VCaP (cell line): ENCODE measurements at regions not wholly inside any gene's neighbourhood (a gene's known extent, or its start where the extent isn't known, plus 50 kb on each side); places are given as distances from the start of the nearest gene placed in this dataset.
A peak's percentile ranks its signal among the peaks of the same experiment; 100 is the strongest.
"Not testable (repeated sequence)": the region's sequence is repeated elsewhere in the genome, so short reads cannot be mapped to it uniquely, and the experiment has no call there.

ENCODE experiments used
- H3K27ac ChIP-seq: fragments of 450-650 bp; 2 replicates; pipeline ENCODE4 v1.5.1; 2017
- CTCF ChIP-seq: fragments of 450-650 bp; conservative IDR thresholded peaks from 2 replicates; pipeline ENCODE4 v1.5.1; 2017; ENCODE audit warnings: mild to moderate bottlenecking, moderate library complexity

- TF ChIP-seq CTCF: no peak
- H3K27ac ChIP-seq: no peak overlapping the region
Measured at GRCh38 chr5:108484035-108484434, 102.1 kb upstream of the FBXL17 start.

- TF ChIP-seq CTCF: peak; percentile 65
- no peak overlapping the region for H3K27ac ChIP-seq
Measured at GRCh38 chr5:108481355-108481931, 99.5 kb upstream of the FBXL17 start.

GRCh38 chr5:108472237-108472636 lies 90.3 kb upstream of the FBXL17 start:
- no peak overlapping the region for H3K27ac ChIP-seq
- TF ChIP-seq CTCF: no peak

GRCh38 chr5:108467563-108467962 lies 85.7 kb upstream of the FBXL17 start:
- H3K27ac ChIP-seq: no peak overlapping the region
- TF ChIP-seq CTCF: no peak

- no peak overlapping the region for H3K27ac ChIP-seq
- TF ChIP-seq CTCF: no peak
Measured at GRCh38 chr5:108461628-108462367, 79.9 kb upstream of the FBXL17 start.

- no peak for TF ChIP-seq CTCF
- H3K27ac ChIP-seq: no peak overlapping the region
Measured at GRCh38 chr5:108459769-108460168, 77.9 kb upstream of the FBXL17 start.

- H3K27ac ChIP-seq: no peak overlapping the region
- peak; percentile 52 for TF ChIP-seq CTCF
Measured at GRCh38 chr5:108451269-108451668, 69.4 kb upstream of the FBXL17 start.

GRCh38 chr5:108444130-108444529 lies 62.2 kb upstream of the FBXL17 start:
- H3K27ac ChIP-seq: not testable (repeated sequence)

GRCh38 chr5:108442063-108442651 lies 60.3 kb upstream of the FBXL17 start:
- H3K27ac ChIP-seq: not testable (repeated sequence)
